Loucy (cell line): ENCODE measurements at regions not wholly inside any gene's neighbourhood (a gene's known extent, or its start where the extent isn't known, plus 50 kb on each side); places are given as distances from the start of the nearest gene placed in this dataset.

Experiments
- H2AFZ ChIP-seq: fragments of 200-600 bp; sonication (generic); 2 replicates; pipeline ENCODE4 v1.6.0; 2016; ENCODE audit warnings: antibody characterized with exemption, mild to moderate bottlenecking, low read length, moderate library complexity
- H3F3A ChIP-seq: fragments of 200-600 bp; 2 replicates; pipeline ENCODE4 v1.6.0; 2016; ENCODE audit warnings: antibody characterized with exemption, low read depth, mild to moderate bottlenecking
- H3K27me3 ChIP-seq: fragments of 200-600 bp; sonication (generic); 2 replicates; pipeline ENCODE4 v1.6.1; 2014; ENCODE audit warnings: low read length, mild to moderate bottlenecking; ENCODE audit not compliant: insufficient read depth, poor library complexity, severe bottlenecking
- H3K36me3 ChIP-seq: fragments of 200-600 bp; sonication (generic); 2 replicates; pipeline ENCODE4 v1.6.1; 2016; ENCODE audit warnings: low read length; ENCODE audit not compliant: insufficient read depth
- H3K4me1 ChIP-seq: fragments of 200-600 bp; sonication (generic); 2 replicates; pipeline ENCODE4 v1.5.1; 2014; ENCODE audit warnings: low read length, mild to moderate bottlenecking; ENCODE audit not compliant: insufficient read depth, poor library complexity, severe bottlenecking
- H3K4me2 ChIP-seq: fragments of 200-600 bp; sonication (generic); 2 replicates; pipeline ENCODE4 v1.6.0; 2014; ENCODE audit warnings: antibody characterized with exemption, low read length, low read depth, mild to moderate bottlenecking; ENCODE audit not compliant: poor library complexity, severe bottlenecking
- H3K4me3 ChIP-seq: fragments of 200-600 bp; sonication (generic); 2 replicates; pipeline ENCODE4 v1.5.1; 2014; ENCODE audit warnings: low read length, mild to moderate bottlenecking, mixed read lengths; ENCODE audit not compliant: poor library complexity, severe bottlenecking
- H3K79me2 ChIP-seq: fragments of 200-600 bp; sonication (generic); 2 replicates; pipeline ENCODE4 v1.6.1; 2014; ENCODE audit warnings: low read length; ENCODE audit not compliant: insufficient read depth
- H3K9ac ChIP-seq: fragments of 200-600 bp; sonication (generic); 2 replicates; pipeline ENCODE4 v1.6.0; 2014; ENCODE audit warnings: mild to moderate bottlenecking, low read depth, low read length, moderate library complexity; ENCODE audit not compliant: poor library complexity, severe bottlenecking
- H3K9me2 ChIP-seq: fragments of 200-600 bp; sonication (generic); replicated peaks from 2 replicates; pipeline ENCODE4 v1.6.1; 2016; ENCODE audit warnings: low read depth, low read length, mixed read lengths
- H3K9me3 ChIP-seq: fragments of 200-600 bp; sonication (generic); 2 replicates; pipeline ENCODE4 v1.6.1; 2014; ENCODE audit warnings: mild to moderate bottlenecking, antibody characterized with exemption, low read length, low read depth; ENCODE audit not compliant: insufficient read depth
- H4K20me1 ChIP-seq: fragments of 200-600 bp; sonication (generic); 2 replicates; pipeline ENCODE4 v1.6.0; 2014; ENCODE audit warnings: antibody characterized with exemption, low read length, mild to moderate bottlenecking; ENCODE audit not compliant: insufficient read depth, poor library complexity, severe bottlenecking
- EZH2phosphoT487 ChIP-seq: fragments of 200-600 bp; IDR thresholded peaks from 2 replicates; pipeline ENCODE4 v1.6.1; 2018; ENCODE audit warnings: antibody characterized with exemption, mild to moderate bottlenecking, moderate library complexity, borderline replicate concordance
- TF ChIP-seq, protein P1 (sequence below): fragments of 200-600 bp; sonication (generic); conservative IDR thresholded peaks from 2 replicates; pipeline ENCODE4 v1.5.1; 2014; ENCODE audit warnings: mild to moderate bottlenecking, antibody characterized with exemption, low read length

DNA sequence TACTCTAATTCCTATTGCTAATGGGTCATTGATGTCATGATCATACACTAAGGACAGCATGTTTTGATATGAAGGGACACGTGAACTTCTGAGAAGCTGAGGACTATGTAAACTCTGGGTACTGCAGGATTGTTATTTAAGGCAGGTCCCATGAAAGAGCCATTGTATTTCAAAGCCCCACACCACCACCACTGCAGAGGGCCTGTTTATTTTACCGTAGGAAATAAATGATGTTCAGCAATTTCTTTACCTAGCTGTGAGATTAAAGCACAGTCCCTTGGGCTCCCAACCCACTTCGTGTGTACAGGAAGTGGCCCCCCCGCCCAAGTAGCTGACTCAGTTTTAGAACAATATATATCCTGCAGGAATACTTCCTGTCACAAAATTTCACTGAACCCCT is 89.8 kb upstream of the ACSL4 start:
- peaks cover 3% of the 10 kb centered on the region for H3K4me1 ChIP-seq
- H3K9me3 ChIP-seq: no peaks in the 10 kb centered on the region
- no peaks in the 10 kb centered on the region for H4K20me1 ChIP-seq
- no peak overlapping the region for H3K9ac ChIP-seq
- TF ChIP-seq, protein P1, sequence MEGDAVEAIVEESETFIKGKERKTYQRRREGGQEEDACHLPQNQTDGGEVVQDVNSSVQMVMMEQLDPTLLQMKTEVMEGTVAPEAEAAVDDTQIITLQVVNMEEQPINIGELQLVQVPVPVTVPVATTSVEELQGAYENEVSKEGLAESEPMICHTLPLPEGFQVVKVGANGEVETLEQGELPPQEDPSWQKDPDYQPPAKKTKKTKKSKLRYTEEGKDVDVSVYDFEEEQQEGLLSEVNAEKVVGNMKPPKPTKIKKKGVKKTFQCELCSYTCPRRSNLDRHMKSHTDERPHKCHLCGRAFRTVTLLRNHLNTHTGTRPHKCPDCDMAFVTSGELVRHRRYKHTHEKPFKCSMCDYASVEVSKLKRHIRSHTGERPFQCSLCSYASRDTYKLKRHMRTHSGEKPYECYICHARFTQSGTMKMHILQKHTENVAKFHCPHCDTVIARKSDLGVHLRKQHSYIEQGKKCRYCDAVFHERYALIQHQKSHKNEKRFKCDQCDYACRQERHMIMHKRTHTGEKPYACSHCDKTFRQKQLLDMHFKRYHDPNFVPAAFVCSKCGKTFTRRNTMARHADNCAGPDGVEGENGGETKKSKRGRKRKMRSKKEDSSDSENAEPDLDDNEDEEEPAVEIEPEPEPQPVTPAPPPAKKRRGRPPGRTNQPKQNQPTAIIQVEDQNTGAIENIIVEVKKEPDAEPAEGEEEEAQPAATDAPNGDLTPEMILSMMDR: no peak
- TF ChIP-seq EZH2phosphoT487: no peak
- no peaks in the 10 kb centered on the region for H3K27me3 ChIP-seq
- no peaks in the 10 kb centered on the region for H3K9me2 ChIP-seq
- no peak overlapping the region for H2AFZ ChIP-seq
- H3K79me2 ChIP-seq: no peaks in the 10 kb centered on the region
- H3K36me3 ChIP-seq: no peaks in the 10 kb centered on the region
- no peak overlapping the region for H3K4me3 ChIP-seq
- no peak overlapping the region for H3K4me2 ChIP-seq
- H3F3A ChIP-seq: no peaks in the 10 kb centered on the region

DNA sequence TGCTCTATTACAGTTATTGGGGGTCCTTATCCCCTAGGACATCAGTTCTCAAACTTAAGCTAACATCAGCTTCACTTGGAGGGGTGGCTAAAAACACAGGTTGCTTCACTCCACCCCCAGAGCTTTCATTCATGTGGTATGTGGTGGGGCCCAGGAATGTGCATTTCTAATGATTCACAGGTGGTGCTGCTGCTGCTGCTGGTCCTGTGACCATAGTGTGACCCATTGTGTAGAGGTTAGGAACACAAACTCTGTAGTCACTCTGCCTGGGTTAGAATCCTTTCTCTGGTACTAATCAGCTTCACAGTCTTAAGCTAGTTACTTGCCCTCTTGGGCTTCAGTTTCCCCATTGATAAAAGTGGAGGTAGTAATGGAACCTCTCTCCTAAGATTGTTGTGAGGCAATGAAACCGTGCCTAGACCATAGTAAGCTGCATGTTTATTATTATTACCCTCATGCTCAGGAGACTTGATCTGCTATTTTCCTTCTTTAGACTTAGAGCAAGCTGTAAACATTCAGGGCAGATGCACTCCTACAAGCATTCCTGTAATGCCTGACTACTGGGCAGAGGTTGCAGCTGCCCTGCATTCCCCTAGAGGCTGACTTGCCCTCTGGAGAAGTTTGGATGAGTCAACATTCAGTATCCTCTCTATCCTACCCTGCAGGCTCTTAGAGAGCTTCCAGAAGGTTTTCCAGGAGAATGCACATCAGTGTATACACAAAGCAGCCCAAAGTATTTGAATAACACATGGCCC is 94.1 kb upstream of the ACSL4 start:
- no peaks in the 10 kb centered on the region for H3K9me2 ChIP-seq
- H3K4me1 ChIP-seq: peaks cover 3% of the 10 kb centered on the region
- H3K9ac ChIP-seq: no peak overlapping the region
- no peaks in the 10 kb centered on the region for H3K79me2 ChIP-seq
- H3K4me3 ChIP-seq: no peak overlapping the region
- H3K36me3 ChIP-seq: no peaks in the 10 kb centered on the region
- H3F3A ChIP-seq: no peaks in the 10 kb centered on the region
- no peak overlapping the region for H3K4me2 ChIP-seq
- H2AFZ ChIP-seq: no peak overlapping the region
- H4K20me1 ChIP-seq: no peaks in the 10 kb centered on the region
- no peak for TF ChIP-seq EZH2phosphoT487
- TF ChIP-seq, protein P1: no peak
- no peaks in the 10 kb centered on the region for H3K27me3 ChIP-seq
- no peaks in the 10 kb centered on the region for H3K9me3 ChIP-seq

DNA sequence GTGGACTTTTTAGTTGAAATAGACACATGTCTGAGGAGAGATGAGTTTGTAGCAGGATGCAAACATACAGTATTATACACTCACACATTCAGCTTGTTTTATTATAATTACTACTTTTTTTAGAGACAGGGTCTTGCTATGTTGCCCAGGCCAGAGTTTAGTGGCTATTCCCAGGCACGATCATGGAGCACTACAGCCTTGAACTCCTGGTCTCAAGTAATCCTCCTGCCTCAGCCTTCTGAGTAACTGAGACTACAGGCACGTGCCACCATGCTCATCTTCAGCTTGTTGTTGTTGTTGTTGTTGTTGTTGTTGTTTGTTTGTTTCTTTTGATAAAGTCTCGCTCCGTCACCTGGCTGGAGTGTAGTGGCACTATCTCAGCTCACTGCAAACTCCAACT is 94.7 kb upstream of the ACSL4 start:
- no peak overlapping the region for H3K4me2 ChIP-seq
- no peaks in the 10 kb centered on the region for H3K79me2 ChIP-seq
- H3K27me3 ChIP-seq: no peaks in the 10 kb centered on the region
- H3K4me3 ChIP-seq: no peak overlapping the region
- H3K9me3 ChIP-seq: no peaks in the 10 kb centered on the region
- peaks cover 3% of the 10 kb centered on the region for H3K4me1 ChIP-seq
- no peak overlapping the region for H3K9ac ChIP-seq
- no peak overlapping the region for H2AFZ ChIP-seq
- TF ChIP-seq EZH2phosphoT487: no peak
- TF ChIP-seq, protein P1: no peak
- H4K20me1 ChIP-seq: no peaks in the 10 kb centered on the region
- H3K9me2 ChIP-seq: no peaks in the 10 kb centered on the region
- H3F3A ChIP-seq: no peaks in the 10 kb centered on the region
- no peaks in the 10 kb centered on the region for H3K36me3 ChIP-seq
